ENCODE measurements at regions not wholly inside any gene's neighbourhood (a gene's known extent, or its start where the extent isn't known, plus 50 kb on each side); places are given as distances from the start of the nearest gene placed in this dataset.

DNA sequence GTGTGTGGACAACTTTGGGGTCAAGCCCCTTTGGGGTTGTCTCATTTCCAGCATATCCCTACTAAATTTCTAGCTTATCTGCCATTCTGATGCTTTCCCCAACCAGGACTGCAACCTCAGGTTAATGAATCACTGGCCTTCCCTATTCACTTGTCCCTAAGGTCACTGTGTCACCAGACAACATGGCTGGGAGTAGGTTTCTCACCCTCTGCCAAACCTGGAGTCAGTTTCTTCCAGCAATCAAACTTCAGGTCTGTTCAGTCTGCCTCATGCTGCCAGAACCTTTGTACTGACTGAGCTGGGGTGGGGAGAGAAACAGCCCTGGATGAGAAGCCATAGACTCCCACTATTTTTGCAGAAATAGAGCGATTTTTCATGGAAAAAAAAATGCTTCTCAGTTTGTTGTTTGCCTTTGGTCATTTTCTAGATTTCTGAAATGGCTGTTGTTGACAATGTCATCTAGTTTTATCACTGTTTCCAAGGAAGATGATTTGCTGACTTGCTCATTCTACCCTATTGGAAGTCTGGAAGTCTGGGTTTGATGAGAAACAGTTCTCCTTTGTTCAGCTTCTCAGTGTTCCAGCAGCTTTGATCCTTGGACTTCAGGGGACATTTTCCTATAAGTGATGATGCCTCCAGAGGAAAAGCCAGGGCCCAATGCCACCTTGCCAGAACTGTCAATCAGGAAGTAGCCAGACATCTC lies 74.8 kb upstream of the IL12A start:
- intact Hi-C loops (cut with micrococcal nuclease), result no loop called here
- Mint-ChIP-seq H3K9me3 (no peaks in the 10 kb centered on the region), H3K27me3 (peaks cover under 1% of the 10 kb centered on the region), H3K36me3 (no peaks in the 10 kb centered on the region), H3K4me1 (ENCODE audit: low read depth) (peaks cover 12% of the 10 kb centered on the region), H3K27ac (no peak overlapping the region), H3K4me3 (no peak overlapping the region)
- ChIA-PET POLR2A (no interaction called here), CTCF (no interaction called here)
- no peak for DNase-seq

DNA sequence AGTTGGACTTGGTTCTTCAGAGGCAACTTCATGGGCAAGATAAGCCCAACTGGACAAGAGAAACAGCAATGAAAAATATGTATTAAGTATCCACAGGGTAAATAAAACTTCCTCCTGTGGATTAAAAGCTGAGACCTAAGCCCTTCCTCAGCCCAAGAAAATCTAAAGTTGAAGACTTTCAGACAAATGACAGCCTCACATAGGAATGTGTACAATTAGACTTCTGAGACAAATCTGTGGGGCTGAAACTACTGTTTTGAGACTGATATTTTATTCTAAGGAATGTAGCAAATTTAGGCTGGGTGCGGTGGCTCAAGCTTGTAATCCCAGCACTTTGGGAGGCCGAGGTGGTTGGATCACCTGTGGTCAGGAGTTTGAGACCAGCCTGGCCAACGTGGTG lies 74.2 kb upstream of the IL12A start:
- H3K4me3 Mint-ChIP-seq, result no peak overlapping the region
- peaks cover 3% of the 10 kb centered on the region for H3K27me3 Mint-ChIP-seq
- no peaks in the 10 kb centered on the region for H3K36me3 Mint-ChIP-seq
- intact Hi-C loops (cut with micrococcal nuclease), result no loop called here
- ChIA-PET CTCF (no interaction called here), POLR2A (no interaction called here)
- no peak overlapping the region for H3K27ac Mint-ChIP-seq
- H3K9me3 Mint-ChIP-seq, result no peaks in the 10 kb centered on the region
- DNase-seq, result no peak
- peaks cover 12% of the 10 kb centered on the region for H3K4me1 Mint-ChIP-seq (ENCODE audit: low read depth)

DNA sequence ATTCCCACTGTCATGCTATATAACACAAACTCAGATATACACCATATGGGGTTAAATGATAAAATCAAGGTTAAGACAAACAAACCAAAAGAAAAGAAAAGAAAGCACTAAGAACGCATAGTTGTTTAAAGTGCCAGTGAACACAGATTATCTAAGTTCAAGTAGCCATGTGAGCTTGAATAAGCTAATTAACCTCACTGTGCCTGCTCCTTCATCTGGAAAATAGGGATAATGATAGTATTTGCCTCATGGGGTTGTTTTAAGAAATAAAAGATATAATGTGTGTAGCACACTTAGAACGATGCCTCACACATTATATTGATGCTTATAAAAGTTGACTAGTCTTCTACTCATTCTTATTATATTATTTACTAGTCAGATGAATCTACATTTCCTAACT lies 72.6 kb upstream of the IL12A start:
- Mint-ChIP-seq H3K4me1 (ENCODE audit: low read depth) (peaks cover 9% of the 10 kb centered on the region), H3K27ac (no peak overlapping the region), H3K9me3 (no peaks in the 10 kb centered on the region), H3K27me3 (peaks cover 3% of the 10 kb centered on the region), H3K4me3 (no peak overlapping the region), H3K36me3 (no peaks in the 10 kb centered on the region)
- CTCF ChIA-PET, result no interaction called here
- POLR2A ChIA-PET, result no interaction called here
- no peak for DNase-seq
- intact Hi-C loops (cut with micrococcal nuclease), result no loop called here

DNA sequence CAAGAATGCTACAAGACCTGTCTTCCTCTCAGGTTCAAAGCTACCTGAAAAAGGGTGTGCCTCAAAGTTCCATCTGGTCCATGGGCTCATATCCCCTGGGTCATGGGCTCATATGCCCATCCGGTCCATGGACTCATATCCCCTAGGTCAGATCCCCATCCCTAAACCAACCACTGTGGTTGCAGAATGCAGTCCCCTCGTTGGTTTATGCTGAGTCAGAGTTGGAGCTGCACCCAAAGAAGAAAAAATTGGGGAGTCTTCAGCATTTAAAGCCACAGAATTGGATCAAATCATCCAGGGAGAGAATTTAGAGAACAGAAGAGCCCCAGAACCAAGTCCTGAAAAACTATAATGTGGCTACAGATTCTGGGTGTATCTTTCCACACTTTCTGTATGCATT lies 71.5 kb upstream of the IL12A start:
- ChIA-PET POLR2A (no interaction called here), CTCF (no interaction called here)
- Mint-ChIP-seq H3K4me3 (no peak overlapping the region), H3K27me3 (peaks cover 3% of the 10 kb centered on the region), H3K9me3 (no peaks in the 10 kb centered on the region), H3K27ac (no peak overlapping the region), H3K4me1 (ENCODE audit: low read depth) (no peaks in the 10 kb centered on the region), H3K36me3 (no peaks in the 10 kb centered on the region)
- DNase-seq, result no peak
- intact Hi-C loops (cut with micrococcal nuclease), result no loop called here

DNA sequence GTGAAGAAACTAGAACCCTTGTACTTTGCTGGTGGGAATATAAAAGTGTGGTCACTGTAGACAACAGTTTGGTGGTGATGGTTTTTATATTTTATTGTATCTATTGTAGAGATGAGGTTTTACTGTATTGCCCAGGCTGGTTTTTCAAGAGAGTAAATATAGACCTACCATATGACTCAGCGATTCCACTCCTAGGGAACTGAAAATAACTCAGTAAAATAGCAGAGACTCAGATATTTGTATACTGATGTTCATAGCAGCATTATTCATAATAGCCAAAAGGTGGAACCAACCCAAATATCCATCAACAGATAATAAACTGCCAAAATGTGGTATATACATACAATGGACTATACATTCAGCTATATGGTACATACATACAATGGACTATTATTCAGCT lies 68.8 kb upstream of the IL12A start:
- Mint-ChIP-seq H3K9me3 (no peaks in the 10 kb centered on the region), H3K4me3 (no peak overlapping the region), H3K36me3 (no peaks in the 10 kb centered on the region), H3K27ac (no peak overlapping the region), H3K4me1 (ENCODE audit: low read depth) (no peaks in the 10 kb centered on the region), H3K27me3 (peaks cover 3% of the 10 kb centered on the region)
- ChIA-PET POLR2A (no interaction called here), CTCF (no interaction called here)
- intact Hi-C loops (cut with micrococcal nuclease), result no loop called here
- DNase-seq, result no peak

DNA sequence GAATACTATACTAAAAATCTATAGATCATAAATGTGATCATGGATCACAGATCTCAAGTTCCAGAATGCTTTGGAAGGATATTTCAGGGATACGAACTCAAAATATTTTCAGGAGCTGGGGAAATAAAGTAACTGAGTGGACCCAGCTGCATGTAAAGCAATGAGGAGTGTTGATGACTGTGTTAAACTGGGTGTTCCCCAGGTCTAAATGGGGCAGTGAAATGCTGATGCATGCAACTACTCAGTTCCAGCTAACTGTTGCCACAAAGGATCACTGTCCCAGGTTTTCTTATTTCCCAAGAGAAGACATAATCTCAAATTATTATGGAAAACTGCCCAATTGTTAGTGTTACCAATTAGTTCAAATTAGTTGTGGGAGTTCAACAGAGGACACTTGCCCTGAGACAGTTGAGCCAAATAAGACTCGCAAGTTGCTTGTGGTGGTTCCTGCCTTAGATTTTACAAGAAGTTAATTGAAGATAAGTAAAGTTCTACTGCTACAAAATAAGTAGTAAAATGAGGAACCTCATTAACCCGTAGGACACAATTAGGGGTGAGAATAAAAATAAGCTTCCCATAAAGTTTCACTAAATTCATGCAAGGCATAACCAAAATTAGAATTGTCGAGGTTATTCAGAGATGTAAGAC lies 66.3 kb upstream of the IL12A start:
- no peak for DNase-seq

DNA sequence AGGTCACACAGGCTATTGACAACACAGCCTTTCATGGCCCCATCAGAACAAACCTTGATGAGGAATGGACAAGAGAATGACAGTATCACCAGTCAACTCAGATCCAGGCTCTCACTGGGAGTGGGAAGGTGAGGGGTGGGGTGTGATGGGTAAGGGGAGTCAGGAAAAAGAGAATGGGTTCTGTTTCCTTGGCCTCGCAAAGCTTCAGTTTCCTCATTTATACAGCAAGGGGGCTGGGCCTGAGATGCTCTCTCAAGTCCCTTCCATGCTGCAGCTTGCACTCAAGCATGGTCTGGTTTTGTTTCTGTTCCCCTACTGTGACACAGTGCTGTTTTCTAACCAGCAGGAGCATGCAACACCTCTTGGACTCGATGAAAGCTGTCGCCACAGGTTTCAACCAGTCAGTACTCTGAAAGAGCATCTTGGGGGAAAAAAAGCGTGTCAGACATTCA lies 65.7 kb upstream of the IL12A start:
- no peak overlapping the region for H3K27ac Mint-ChIP-seq
- H3K9me3 Mint-ChIP-seq, result no peaks in the 10 kb centered on the region
- intact Hi-C loops (cut with micrococcal nuclease), result no loop called here
- no peak for DNase-seq
- POLR2A ChIA-PET, result no interaction called here
- CTCF ChIA-PET, result no interaction called here
- H3K36me3 Mint-ChIP-seq, result no peaks in the 10 kb centered on the region
- no peaks in the 10 kb centered on the region for H3K4me1 Mint-ChIP-seq (ENCODE audit: low read depth)
- H3K27me3 Mint-ChIP-seq, result peaks cover 3% of the 10 kb centered on the region
- H3K4me3 Mint-ChIP-seq, result no peak overlapping the region

More for the DNA sequence above, 66.3 kb upstream of the IL12A start:
- Mint-ChIP-seq H3K4me3 (no peak overlapping the region), H3K36me3 (no peaks in the 10 kb centered on the region), H3K27me3 (peaks cover 3% of the 10 kb centered on the region), H3K27ac (no peak overlapping the region), H3K9me3 (no peaks in the 10 kb centered on the region), H3K4me1 (ENCODE audit: low read depth) (no peaks in the 10 kb centered on the region)
- ChIA-PET POLR2A (no interaction called here), CTCF (no interaction called here)
- intact Hi-C loops (cut with micrococcal nuclease), result no loop called here

DNA sequence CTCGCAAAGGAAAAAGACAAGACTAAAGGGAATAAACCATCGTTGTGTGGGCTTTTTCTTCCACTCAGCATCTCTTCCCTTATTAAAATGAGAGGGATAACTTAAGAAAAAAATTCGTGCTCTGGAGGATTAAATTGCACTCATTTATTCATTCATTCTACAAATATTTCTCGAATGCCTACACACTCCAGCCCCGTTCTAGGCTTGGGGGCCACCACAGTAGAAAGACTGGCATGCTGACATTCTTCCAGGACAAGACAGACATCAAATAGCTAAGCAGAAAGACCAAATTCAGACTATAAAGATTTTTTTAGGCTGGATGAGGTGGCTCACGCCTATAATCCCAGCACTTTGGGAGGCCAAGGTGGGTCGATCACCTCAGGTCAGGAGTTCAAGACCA lies 65.3 kb upstream of the IL12A start:
- no peaks in the 10 kb centered on the region for H3K4me1 Mint-ChIP-seq (ENCODE audit: low read depth)
- peaks cover 3% of the 10 kb centered on the region for H3K27me3 Mint-ChIP-seq
- no peak overlapping the region for H3K4me3 Mint-ChIP-seq
- H3K27ac Mint-ChIP-seq, result no peak overlapping the region
- H3K36me3 Mint-ChIP-seq, result no peaks in the 10 kb centered on the region
- POLR2A ChIA-PET, result no interaction called here
- CTCF ChIA-PET, result no interaction called here
- no peak for DNase-seq
- no peaks in the 10 kb centered on the region for H3K9me3 Mint-ChIP-seq
- intact Hi-C loops (cut with micrococcal nuclease), result no loop called here

DNA sequence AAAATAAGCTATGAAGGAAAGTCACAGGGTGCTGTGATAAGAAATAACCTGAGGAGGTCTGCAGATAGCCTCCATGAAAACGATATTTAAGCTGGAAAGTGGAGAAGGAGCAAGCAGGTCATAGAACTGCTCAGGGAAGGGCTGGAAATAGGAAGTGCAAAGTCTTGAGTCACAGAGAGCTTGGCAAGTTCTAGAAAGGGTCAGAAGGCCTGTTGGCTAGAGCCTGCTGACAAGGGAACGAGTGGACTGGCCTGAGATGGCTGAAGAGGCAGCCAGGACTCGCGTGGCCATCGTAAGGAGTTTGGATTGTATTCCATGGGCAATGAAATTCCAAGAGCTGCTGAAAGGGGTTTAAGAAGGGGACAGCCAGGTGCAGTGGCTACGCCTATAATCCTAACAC lies 64.7 kb upstream of the IL12A start:
- Mint-ChIP-seq H3K27ac (no peak overlapping the region), H3K9me3 (no peaks in the 10 kb centered on the region), H3K4me1 (ENCODE audit: low read depth) (no peaks in the 10 kb centered on the region), H3K36me3 (no peaks in the 10 kb centered on the region), H3K27me3 (peaks cover 2% of the 10 kb centered on the region), H3K4me3 (no peak overlapping the region)
- no peak for DNase-seq
- ChIA-PET CTCF (no interaction called here), POLR2A (no interaction called here)
- intact Hi-C loops (cut with micrococcal nuclease), result no loop called here

DNA sequence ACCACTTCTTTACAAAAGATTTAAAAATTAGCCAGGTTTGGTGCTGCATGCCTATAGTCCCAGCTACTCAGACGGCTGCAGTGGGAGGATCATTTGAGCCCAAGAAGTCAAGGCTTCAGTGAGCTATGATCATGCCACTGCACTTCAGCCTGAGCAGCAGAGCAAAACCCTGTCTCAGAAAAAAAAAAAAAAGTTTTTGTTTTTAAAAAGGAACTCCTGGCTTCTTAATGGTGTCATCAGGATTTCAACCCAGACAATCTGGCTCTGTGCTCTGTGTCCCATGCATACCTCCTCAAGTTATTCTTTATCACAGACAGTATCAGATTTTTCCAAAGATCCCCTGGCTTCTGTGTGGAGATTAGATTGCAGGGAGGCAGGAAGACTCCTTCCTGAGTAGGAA lies 64.2 kb upstream of the IL12A start:
- ChIA-PET POLR2A (no interaction called here), CTCF (no interaction called here)
- Mint-ChIP-seq H3K4me3 (no peak overlapping the region), H3K27ac (no peak overlapping the region), H3K27me3 (no peaks in the 10 kb centered on the region), H3K36me3 (no peaks in the 10 kb centered on the region), H3K4me1 (ENCODE audit: low read depth) (peaks cover 1% of the 10 kb centered on the region), H3K9me3 (no peaks in the 10 kb centered on the region)
- intact Hi-C loops (cut with micrococcal nuclease), result no loop called here
- no peak for DNase-seq

DNA sequence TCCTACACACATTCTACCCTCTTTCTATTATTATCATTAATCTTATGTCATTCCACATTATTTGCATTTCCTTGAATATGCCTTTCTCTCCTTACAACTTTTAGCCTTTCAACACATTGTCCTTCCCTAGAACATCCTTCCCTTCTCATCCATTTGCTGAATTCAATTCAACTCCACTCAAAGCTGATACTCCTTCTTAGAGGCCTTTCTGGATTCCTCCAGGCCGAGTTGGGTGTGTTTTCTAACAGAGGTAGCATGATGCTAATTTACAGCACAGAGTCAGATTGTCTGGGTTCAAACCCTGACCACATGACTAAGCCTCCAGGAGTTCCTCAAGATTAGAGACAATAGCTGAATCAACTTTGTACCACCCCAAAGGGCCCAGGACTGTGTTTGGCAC lies 63.4 kb upstream of the IL12A start:
- H3K9me3 Mint-ChIP-seq, result no peaks in the 10 kb centered on the region
- ChIA-PET CTCF (no interaction called here), POLR2A (no interaction called here)
- H3K27me3 Mint-ChIP-seq, result no peaks in the 10 kb centered on the region
- no peak overlapping the region for H3K4me3 Mint-ChIP-seq
- intact Hi-C loops (cut with micrococcal nuclease), result no loop called here
- no peak overlapping the region for H3K27ac Mint-ChIP-seq
- DNase-seq, result no peak
- no peaks in the 10 kb centered on the region for H3K36me3 Mint-ChIP-seq
- peaks cover 3% of the 10 kb centered on the region for H3K4me1 Mint-ChIP-seq (ENCODE audit: low read depth)

DNA sequence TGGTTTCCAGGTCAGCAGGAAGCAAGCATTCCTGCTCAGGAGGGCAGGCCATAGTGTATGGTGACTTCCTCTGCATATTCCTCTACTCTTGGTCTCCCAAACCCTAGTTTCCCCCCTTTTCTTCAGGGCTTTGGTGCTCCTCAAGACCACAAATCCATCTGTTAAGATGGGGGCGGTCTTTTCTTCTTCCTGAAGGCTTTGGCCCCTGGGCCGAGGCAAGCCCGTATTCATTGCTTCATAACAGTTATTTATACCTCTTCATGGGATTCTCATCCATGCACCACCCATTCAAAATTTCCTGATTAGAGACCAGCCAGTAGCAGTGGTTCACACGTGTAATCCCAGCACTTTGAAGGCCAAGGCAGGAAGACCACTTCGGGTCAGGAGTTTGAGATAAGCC lies 62.1 kb upstream of the IL12A start:
- no peak overlapping the region for H3K27ac Mint-ChIP-seq
- ChIA-PET POLR2A (no interaction called here), CTCF (no interaction called here)
- H3K36me3 Mint-ChIP-seq, result no peaks in the 10 kb centered on the region
- H3K9me3 Mint-ChIP-seq, result no peaks in the 10 kb centered on the region
- intact Hi-C loops (cut with micrococcal nuclease), result no loop called here
- peaks cover 3% of the 10 kb centered on the region for H3K27me3 Mint-ChIP-seq
- no peak overlapping the region for H3K4me3 Mint-ChIP-seq
- H3K4me1 Mint-ChIP-seq (ENCODE audit: low read depth), result peaks cover 3% of the 10 kb centered on the region
- DNase-seq, result no peak

DNA sequence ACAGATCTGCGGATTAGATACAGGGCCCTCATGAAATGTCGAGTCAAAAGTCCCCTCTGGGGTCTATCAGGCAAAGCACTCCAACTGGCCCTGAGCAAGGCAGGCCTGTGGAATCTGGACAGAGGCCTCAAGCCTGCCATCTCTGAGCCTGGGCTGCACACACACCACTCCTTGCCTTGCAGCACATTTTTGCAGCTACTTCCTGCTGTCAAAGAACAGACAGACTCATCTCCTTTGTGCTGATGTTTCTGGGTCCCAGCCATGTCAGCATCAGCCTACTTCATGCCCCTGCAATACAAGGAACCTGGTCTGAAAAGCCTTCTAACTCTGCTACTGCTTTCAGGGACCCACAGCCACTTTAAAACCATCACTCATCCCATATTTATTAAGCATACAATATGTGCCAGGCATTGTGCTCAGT lies 60.6 kb upstream of the IL12A start:
- peaks cover 1% of the 10 kb centered on the region for H3K36me3 Mint-ChIP-seq
- H3K27ac Mint-ChIP-seq, result no peak overlapping the region
- H3K9me3 Mint-ChIP-seq, result peaks cover under 1% of the 10 kb centered on the region
- CTCF ChIA-PET, result no interaction called here
- H3K4me3 Mint-ChIP-seq, result no peak overlapping the region
- peaks cover 3% of the 10 kb centered on the region for H3K4me1 Mint-ChIP-seq (ENCODE audit: low read depth)
- no peak for DNase-seq
- intact Hi-C loops (cut with micrococcal nuclease), result no loop called here
- H3K27me3 Mint-ChIP-seq, result peaks cover 4% of the 10 kb centered on the region
- POLR2A ChIA-PET, result no interaction called here

Measured in activated CD4-positive, alpha-beta memory T cell treated with anti-CD3 and anti-CD28 coated beads for 36 hours (primary cell).